Pancreas (tissue), 10 donors: ENCODE measurements at regions not wholly inside any gene's neighbourhood (a gene's known extent, or its start where the extent isn't known, plus 50 kb on each side); places are given as distances from the start of the nearest gene placed in this dataset.
A peak's percentile ranks its signal among the peaks of the same experiment; 100 is the strongest.

Experiments used
- ATAC-seq, 4 donors: fragments of 200-7000 bp; cut with Tn5 transposase; one replicate each; pipeline versions ENCODE4 v1.8.0 to v1.9.1; 2020; ENCODE audit warnings: mild to moderate bottlenecking in 4 of 4, moderate library complexity in 4 of 4
- DNase-seq, 6 donors: peaks; one replicate each; pipeline ENCODE4 v3.0.0-alpha.2; 2020
- FAIRE-seq: peaks from 2 replicates; lab custom pipeline; 2012; peaks lifted over from hg19 to GRCh38; lab: Jason Lieb, UNC
- H3K27ac ChIP-seq, 4 donors: fragments of 200-600 bp; sonication (generic); 1 replicate in 3 of 4; 2 replicates in 1 of 4; pipeline versions ENCODE4 v1.5.0 to v1.8.0; 2020
- H3K27me3 ChIP-seq, 4 donors: fragments of 200-600 bp; one replicate each; pipeline ENCODE4 v1.8.0; 2021
- H3K36me3 ChIP-seq, 3 donors: fragments of 200-600 bp; sonication (generic) in 1 of 3; one replicate each; pipeline versions ENCODE4 v1.5.0 to v1.8.0; 2020 to 2021
- H3K4me1 ChIP-seq, 3 donors: fragments of 200-600 bp; one replicate each; pipeline ENCODE4 v1.8.0; 2021
- H3K4me3 ChIP-seq, 4 donors: fragments of 200-600 bp; sonication (generic) in 2 of 4; one replicate each; pipeline versions ENCODE4 v1.5.0 to v1.8.0; 2020 to 2021
- H3K9me3 ChIP-seq, 4 donors: fragments of 200-600 bp; one replicate each; pipeline ENCODE4 v1.8.0; 2021
- CTCF ChIP-seq, 4 donors: fragments of 200-600 bp; sonication (generic) in 3 of 4; IDR thresholded peaks; one replicate each; pipeline versions ENCODE4 v1.5.0 to v1.8.0; 2021; ENCODE audit warnings: antibody characterized with exemption in 4 of 4
- WGBS, 2 donors: extraction: QIAGEN DNeasy Blood & Tissue Kit; methylation state at CpG; one replicate each; pipeline ENCODE4 v1.1.7; 2013; 5-methylcytosine and 5-hydroxymethylcytosine counted together
- intact Hi-C, 3 donors: fragments of 100-400 bp; cut with DNase I; formaldehyde crosslinking; loops; one replicate each; pipeline versions ENCODE4 v1.11.1 to v1.14.2; 2022
- donor health status: healthy with polysubstance abuse.
- donor health status: DM: no; HTN: no; CAD: no; lungs with moderate emphysema.
- donor health status: DM: no; HTN: no; CAD: no.
- donor health status: control.
- donor health status: control.
- donor health status: Bipolar disorder and iron deficiency.
- donor health status: DM: yes; HTN: yes; CAD: no.
- donor health status: DM: no; HTN: no; CAD: no.
- donor health status: DM: no; HTN: no; CAD: no.
- donor health status: DM: yes; HTN: yes; CAD: no.

DNA sequence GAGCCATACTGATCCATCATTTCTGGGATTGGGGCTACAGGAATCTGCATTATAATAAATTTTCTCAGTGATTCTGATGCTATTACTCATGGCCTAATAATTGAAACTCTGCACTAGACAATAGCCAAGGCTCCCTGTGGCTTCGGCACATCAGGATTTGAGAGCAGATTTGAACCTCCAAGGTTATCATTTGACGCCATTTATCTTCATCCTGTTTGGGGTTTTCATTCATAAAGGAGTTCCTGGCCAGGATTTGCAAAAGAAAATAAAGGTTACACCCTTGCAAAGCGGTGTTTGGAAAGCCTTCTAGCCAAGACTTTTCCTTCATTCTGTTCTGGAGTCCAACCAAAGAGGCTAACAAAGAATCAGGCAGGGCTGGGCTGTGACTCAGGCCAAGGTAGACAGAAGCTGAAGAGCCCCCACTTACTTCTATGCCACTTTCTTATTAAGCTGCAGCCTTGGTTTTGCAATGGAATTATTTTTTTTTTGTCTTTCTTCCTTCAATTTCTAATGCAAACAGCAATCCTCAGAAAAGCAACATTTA is 330.1 kb downstream of the DHX35 start:
- FAIRE-seq: no peak
- no peak for TF ChIP-seq CTCF (IDR thresholded peaks at IDR 0.05)

GRCh38 chr20:39291301-39291700 is 329.2 kb downstream of the DHX35 start:
- 48 to 57% methylated on average over 5 of the region's 5 CpGs for WGBS, 2 donors
- TF ChIP-seq CTCF (IDR thresholded peaks at IDR 0.05): no peak
- no peaks in the 10 kb centered on the region for H3K36me3 ChIP-seq
- ATAC-seq (no peak), DNase-seq (no peak), FAIRE-seq (no peak)
- no peak overlapping the region for H3K4me3 ChIP-seq
- intact Hi-C loops: no loop called here
- no peaks in the 10 kb centered on the region for H3K9me3 ChIP-seq
- H3K4me1 ChIP-seq: no peaks in the 10 kb centered on the region
- no peak overlapping the region for H3K27ac ChIP-seq
- no peaks in the 10 kb centered on the region for H3K27me3 ChIP-seq

More for the DNA sequence above, 330.1 kb downstream of the DHX35 start:
- intact Hi-C loops: no loop called here
- no peak overlapping the region for H3K27ac ChIP-seq
- ATAC-seq (no peak), DNase-seq (no peak)
- no peaks in the 10 kb centered on the region for H3K9me3 ChIP-seq
- H3K36me3 ChIP-seq: no peaks in the 10 kb centered on the region
- H3K27me3 ChIP-seq: no peaks in the 10 kb centered on the region
- H3K4me1 ChIP-seq: no peaks in the 10 kb centered on the region
- H3K4me3 ChIP-seq: no peak overlapping the region
- 64 to 65% methylated on average over 3 of the region's 3 CpGs for WGBS, 2 donors

GRCh38 chr20:39290575-39290974 is 328.4 kb downstream of the DHX35 start:
- DNase-seq (no peak), ATAC-seq (no peak), FAIRE-seq (no peak)
- H3K36me3 ChIP-seq: no peaks in the 10 kb centered on the region
- TF ChIP-seq CTCF (IDR thresholded peaks at IDR 0.05): no peak
- H3K27ac ChIP-seq: no peak overlapping the region
- no peaks in the 10 kb centered on the region for H3K27me3 ChIP-seq
- H3K9me3 ChIP-seq: no peaks in the 10 kb centered on the region
- H3K4me3 ChIP-seq: no peak overlapping the region
- H3K4me1 ChIP-seq: no peaks in the 10 kb centered on the region
- intact Hi-C loops: no loop called here

DNA sequence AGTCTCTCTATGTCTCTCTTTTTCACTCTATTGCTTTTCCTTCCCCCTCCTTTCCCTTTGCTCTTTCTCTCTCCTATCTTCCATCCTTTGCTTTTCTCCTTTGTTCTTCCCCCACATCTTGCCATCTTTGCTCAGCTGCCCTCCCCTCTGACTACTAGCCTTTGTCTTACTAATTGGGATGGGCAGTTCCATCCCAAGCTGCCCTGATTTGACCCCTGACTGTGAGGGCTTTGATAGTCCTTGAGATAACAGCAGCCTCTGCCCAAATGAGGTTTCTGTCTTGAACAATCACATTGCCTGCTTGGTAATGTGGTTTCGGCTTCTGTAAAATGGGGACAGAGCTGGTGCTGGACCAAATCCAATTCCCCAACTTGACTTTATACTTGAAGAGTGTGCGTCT is 327.7 kb downstream of the DHX35 start:
- no peaks in the 10 kb centered on the region for H3K4me1 ChIP-seq
- H3K4me3 ChIP-seq: no peak overlapping the region
- intact Hi-C loops: no loop called here
- H3K36me3 ChIP-seq: no peaks in the 10 kb centered on the region
- WGBS, 2 donors: 67 to 78% methylated on average over 2 of the region's 2 CpGs
- FAIRE-seq: no peak
- DNase-seq: no peak
- no peaks in the 10 kb centered on the region for H3K27me3 ChIP-seq
- H3K27ac ChIP-seq: no peak overlapping the region
- no peaks in the 10 kb centered on the region for H3K9me3 ChIP-seq
- ATAC-seq: no peak
- no peak for TF ChIP-seq CTCF (IDR thresholded peaks at IDR 0.05)

- WGBS, 2 donors: 32 to 48% methylated on average over 2 of the region's 2 CpGs
- FAIRE-seq (no peak), DNase-seq (no peak), ATAC-seq (peak in 1 of 4 donors; percentile 30)
- Histone ChIP-seq H3K36me3 (no peaks in the 10 kb centered on the region), H3K27me3 (no peaks in the 10 kb centered on the region), H3K4me3 (no peak overlapping the region), H3K27ac (no peak overlapping the region), H3K4me1 (no peaks in the 10 kb centered on the region), H3K9me3 (no peaks in the 10 kb centered on the region)
- intact Hi-C loops: no loop called here
- TF ChIP-seq CTCF (IDR thresholded peaks at IDR 0.05): no peak
Measured at GRCh38 chr20:39289316-39289715, 327.2 kb downstream of the DHX35 start.
